AG09309 (cell line): ENCODE measurements at regions not wholly inside any gene's neighbourhood (a gene's known extent, or its start where the extent isn't known, plus 50 kb on each side); places are given as distances from the start of the nearest gene placed in this dataset.
"Not testable (repeated sequence)": the region's sequence is repeated elsewhere in the genome, so short reads cannot be mapped to it uniquely, and the experiment has no call there.

Source experiments
- DNase-seq: peaks from one replicate; pipeline ENCODE4 v3.0.0-alpha.2; 2010; ENCODE audit warnings: low read depth
- H3K4me3 ChIP-seq: 2 replicates; pipeline ENCODE4 v1.5.1; 2011; ENCODE audit warnings: mild to moderate bottlenecking, low read depth, low read length, moderate library complexity; ENCODE audit not compliant: control insufficient read depth
- TF ChIP-seq, protein P1 (sequence below): IDR thresholded peaks from 2 replicates; pipeline ENCODE4 v1.5.1; 2011; ENCODE audit warnings: mild to moderate bottlenecking, low read depth, low read length, inconsistent platforms; ENCODE audit not compliant: insufficient read depth, control insufficient read depth; ENCODE audit errors: missing control alignments

DNA sequence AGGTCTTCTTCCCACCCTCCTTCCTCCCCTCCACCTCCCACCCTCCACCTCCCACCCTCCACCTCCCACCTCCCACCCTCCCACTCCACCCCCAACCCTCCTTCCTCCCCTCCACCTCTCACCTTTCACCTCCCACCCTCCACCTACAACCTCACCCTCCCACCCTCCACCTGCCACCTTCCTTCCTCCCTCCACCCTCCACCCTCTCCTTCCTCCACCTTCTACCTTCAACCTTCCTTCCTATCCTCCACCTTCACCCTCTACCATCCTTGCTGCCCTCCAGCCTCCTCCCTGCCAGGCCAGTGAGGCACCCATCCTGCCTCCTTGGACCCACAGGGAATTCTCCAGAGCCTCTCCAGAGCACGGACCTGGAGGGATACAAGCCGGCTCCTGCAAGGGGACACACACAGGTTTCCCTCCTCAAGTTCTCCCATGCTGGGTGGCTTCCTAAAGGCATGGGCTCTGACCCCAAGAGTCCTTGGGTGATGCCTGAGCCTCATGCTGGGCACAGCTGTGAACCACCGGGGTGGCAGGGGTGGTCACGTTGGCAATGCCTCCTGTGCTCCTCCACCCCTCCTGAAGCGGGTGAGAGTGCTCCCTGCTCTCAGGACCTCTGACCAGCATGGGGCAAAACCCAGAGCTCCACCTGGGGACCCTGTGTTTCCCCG is 293.0 kb downstream of the NDUFA10 start:
- TF ChIP-seq, protein P1, sequence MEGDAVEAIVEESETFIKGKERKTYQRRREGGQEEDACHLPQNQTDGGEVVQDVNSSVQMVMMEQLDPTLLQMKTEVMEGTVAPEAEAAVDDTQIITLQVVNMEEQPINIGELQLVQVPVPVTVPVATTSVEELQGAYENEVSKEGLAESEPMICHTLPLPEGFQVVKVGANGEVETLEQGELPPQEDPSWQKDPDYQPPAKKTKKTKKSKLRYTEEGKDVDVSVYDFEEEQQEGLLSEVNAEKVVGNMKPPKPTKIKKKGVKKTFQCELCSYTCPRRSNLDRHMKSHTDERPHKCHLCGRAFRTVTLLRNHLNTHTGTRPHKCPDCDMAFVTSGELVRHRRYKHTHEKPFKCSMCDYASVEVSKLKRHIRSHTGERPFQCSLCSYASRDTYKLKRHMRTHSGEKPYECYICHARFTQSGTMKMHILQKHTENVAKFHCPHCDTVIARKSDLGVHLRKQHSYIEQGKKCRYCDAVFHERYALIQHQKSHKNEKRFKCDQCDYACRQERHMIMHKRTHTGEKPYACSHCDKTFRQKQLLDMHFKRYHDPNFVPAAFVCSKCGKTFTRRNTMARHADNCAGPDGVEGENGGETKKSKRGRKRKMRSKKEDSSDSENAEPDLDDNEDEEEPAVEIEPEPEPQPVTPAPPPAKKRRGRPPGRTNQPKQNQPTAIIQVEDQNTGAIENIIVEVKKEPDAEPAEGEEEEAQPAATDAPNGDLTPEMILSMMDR = no peak
- H3K4me3 ChIP-seq = no peak overlapping the region
- DNase-seq = no peak

DNA sequence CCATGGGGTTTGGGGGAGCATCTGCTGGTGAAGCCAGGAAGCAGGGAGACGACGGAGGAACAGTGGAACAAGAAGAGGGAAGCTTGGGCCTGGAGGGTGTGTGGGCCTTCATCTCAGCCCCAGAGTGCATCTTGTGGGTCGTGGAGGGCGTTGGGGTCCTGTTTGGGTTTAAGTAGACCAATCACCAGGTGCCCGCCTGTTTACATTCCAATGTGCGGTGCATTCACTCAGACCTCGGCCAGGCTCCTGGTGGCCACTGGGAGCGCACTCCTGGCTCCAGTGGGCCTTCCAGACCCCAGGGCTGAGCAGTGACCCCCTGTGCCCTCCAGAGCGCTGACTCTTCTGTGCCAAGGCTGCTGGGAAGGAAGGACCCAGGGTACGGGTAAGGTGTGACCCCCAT is 293.7 kb downstream of the NDUFA10 start:
- TF ChIP-seq, protein P1 = no peak
- DNase-seq = no peak

DNA sequence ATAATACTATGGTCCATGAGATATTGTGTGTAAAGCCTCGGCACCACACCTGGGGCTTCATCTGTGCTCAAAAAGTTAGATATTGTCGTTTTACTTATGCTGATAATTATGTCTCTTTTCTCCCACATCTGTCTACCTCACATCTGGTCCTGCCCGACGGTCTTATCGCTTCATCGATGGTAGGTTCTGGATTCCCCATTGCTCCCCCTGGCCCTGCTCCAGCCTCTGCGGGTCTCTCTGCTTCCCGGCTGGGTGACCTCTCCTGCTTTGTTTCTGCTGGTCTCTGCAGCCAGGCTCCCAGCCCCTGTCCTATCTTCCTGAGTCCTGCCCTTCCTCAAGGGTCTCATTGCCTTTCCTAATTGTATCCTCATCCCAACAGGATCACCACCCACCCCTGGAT is 294.2 kb downstream of the NDUFA10 start:
- H3K4me3 ChIP-seq = no peak overlapping the region
- DNase-seq = no peak
- TF ChIP-seq, protein P1 = no peak

More for the DNA sequence above, 293.7 kb downstream of the NDUFA10 start:
- H3K4me3 ChIP-seq = no peak overlapping the region

DNA sequence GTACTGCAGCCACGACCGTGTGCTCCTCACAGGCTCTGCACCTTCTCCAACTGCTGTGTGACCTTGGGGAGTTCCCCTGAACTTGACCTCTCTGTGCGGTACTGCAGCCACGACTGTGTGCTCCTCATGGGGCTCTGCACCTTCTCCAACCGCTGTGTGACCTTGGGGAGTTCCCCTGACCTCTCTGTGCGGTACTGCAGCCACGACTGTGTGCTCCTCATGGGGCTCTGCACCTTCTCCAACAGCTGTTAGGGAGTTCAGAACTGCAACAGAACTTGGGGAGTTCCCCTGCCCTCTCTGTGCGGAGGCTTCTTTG is 294.6 kb downstream of the NDUFA10 start:
- DNase-seq, H3K4me3 ChIP-seq: not testable (repeated sequence)

DNA sequence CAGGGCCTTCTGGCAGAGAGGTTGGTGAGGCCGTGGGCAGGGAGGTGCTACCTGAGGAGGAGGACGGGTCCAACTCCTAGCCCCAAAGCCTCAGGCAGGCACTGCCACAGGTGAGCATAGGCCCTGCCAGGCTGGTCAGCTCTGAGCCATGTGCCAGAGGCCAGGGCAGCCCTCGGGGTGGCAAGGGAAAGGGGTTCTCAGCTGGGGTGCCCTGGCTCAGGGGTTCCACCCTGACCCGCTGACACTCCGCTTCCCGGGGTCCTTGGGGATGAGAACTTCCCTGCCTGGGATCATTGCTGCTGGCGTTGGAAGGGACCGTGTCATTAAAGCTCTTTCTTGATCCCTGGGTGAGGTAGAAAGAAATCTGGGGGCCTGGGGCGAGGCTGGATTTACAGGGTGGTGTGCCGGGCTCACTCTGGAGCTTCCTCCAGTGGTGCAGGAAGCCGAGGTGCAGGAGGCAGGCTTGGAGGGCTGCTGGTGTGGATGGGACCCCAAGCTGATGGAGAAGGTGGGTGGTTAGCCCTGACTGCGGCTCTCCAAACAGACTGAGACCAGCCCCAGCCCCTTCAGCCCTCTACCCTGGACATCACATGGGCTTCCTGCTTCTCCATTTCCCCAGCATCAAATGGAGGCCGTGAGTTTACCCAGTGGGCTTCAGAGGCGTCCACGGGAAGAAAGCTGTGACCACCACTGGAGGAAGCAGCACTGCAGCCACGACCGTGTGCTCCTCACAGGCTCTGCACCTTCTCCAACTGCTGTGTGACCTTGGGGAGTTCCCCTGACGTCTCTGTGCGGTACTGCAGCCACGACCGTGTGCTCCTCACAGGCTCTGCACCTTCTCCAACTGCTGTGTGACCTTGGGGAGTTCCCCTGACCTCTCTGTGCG is 295.2 kb downstream of the NDUFA10 start:
- TF ChIP-seq, protein P1 = no peak
- H3K4me3 ChIP-seq = no peak overlapping the region
- DNase-seq = no peak

DNA sequence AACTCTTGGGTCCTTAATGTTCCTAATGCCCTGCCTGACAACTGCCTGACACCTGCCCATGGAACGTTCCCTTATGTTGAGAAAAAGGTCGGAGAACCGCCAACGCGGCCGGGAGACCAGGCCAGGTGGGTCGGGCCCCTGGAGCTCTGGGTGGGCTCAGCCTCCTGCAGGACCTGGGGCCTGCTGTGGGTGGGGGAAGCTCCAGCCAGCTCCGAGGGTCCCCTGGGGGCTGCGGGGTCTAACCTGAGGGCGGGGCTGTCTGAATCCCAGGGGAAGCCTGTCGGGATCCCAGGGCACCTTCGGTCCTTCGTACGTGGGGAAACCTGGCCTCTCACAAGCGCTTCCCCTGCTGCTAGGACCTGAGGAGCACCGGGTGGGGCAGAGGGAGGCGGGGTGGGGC is 296.0 kb downstream of the NDUFA10 start:
- TF ChIP-seq, protein P1 = no peak
- no peak for DNase-seq
- no peak overlapping the region for H3K4me3 ChIP-seq

DNA sequence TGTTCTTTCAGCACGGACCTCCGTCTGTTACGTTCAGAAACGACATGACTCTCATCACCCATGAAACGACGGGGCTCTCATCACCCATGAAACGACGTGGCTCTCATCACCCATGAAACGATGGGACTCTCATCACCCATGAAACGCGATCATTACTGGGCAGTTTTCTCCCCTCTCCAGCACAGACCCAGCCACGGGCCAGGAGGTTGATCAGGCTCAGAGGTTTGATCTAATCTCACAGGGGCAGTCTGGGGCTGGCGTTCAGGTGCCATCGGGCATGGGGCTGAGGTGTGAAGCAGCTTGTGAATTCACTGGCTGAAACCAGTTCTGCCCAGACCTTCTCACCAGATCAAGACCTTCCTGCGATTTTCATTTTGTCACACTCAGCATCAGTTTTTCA is 296.4 kb downstream of the NDUFA10 start:
- no peak for DNase-seq
- H3K4me3 ChIP-seq = no peak overlapping the region
- TF ChIP-seq, protein P1 = no peak
